Suppressor macrophage treated with lipopolysaccharide for 4 hours (primary cell): ENCODE measurements at regions not wholly inside any gene's neighbourhood (a gene's known extent, or its start where the extent isn't known, plus 50 kb on each side); places are given as distances from the start of the nearest gene placed in this dataset.

Source experiments
- DNase-seq: peaks from one replicate; pipeline ENCODE4 v3.0.0-alpha.2; 2020

- DNase-seq = no peak
These were observed 513.7 kb upstream of the WWC1 start for GRCh38 chr5:167777746-167778145.

- no peak for DNase-seq
These were observed 513.2 kb upstream of the WWC1 start for GRCh38 chr5:167778228-167778627.

DNA sequence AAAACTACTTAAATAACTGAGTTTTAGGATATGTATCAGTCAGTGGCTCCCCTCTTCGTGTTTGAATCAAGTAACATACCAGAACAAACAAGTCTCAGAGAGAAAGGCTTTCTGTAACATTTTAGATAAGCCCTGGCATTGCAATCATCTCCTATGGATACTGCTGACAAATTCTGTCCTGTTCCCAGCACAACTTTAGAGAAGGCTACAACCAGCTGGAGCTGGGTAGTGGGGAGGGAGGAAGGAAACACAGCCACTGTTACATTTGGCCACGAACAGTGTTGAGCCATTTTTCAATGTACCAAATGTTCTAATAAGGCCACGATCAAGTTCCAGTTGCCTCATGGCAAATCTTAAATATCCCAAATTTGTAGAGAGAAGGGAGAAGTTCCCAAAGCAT lies 511.8 kb upstream of the WWC1 start:
- no peak for DNase-seq

GRCh38 chr5:167780177-167780576 lies 511.3 kb upstream of the WWC1 start:
- DNase-seq = no peak

- DNase-seq = peak; percentile 8
These were observed 508.2 kb upstream of the WWC1 start for GRCh38 chr5:167783145-167783817.

DNA sequence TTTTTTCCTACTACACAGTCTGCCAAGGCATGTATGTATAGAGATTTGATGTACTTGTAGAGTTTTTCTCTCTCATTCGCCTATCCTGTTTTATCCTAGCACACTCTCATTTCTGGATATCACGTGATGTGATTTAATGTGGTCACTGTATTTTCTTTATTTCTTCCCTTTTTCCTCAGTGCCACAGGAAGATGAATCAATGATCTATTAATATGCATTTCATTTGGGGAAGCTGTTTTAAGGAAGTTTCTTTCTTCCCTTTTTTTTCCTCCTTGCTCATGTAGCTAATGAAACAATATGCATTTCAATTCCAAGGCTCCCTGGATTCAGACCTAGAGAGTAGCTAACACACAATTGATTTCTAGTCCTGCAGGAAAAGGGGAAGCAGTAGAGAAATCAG lies 506.3 kb upstream of the WWC1 start:
- DNase-seq = peak; percentile 81

GRCh38 chr5:167785901-167786300 lies 505.5 kb upstream of the WWC1 start:
- DNase-seq = peak; percentile 81

GRCh38 chr5:167786871-167787578 lies 504.4 kb upstream of the WWC1 start:
- no peak for DNase-seq

- no peak for DNase-seq
These were observed 501.4 kb upstream of the WWC1 start for GRCh38 chr5:167790045-167790444.

DNA sequence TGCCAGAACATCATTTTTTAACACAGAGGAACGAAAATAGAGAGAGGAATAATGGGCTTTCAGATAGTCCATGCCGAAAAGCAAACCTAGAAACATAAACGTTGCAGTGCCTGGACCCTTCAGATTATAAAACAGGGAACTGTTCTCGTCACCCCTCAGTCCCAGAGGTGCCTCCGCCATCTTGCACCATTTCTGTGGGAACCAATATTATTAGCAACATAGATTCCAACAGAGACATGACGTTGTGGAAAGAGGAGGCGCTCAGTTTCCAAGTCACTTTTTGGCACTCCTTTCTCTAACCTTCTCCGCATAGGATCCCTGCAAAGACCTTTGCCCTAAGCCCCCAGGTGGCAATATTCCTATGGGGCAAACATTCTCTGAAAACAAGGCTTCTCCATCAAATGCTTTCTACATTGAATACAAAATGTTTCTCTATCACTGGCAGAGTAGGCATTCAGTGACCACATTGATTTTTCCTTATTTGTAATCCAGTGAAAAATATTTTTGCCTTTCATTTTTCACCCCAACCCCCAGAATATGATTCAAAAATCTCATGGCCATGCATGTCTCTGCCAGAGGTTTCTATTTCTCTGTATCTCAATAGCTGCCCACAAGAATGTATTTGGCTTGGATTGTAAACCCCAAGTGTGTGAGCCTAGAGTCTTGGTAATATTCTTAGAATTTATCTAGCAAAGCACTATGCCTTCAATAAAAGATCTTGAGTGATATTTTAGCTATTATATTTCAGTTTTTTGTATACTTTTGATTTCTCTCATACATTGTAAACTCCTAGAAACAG lies 500.8 kb upstream of the WWC1 start:
- no peak for DNase-seq

- DNase-seq = no peak
These were observed 498.9 kb upstream of the WWC1 start for GRCh38 chr5:167792514-167792913.

DNA sequence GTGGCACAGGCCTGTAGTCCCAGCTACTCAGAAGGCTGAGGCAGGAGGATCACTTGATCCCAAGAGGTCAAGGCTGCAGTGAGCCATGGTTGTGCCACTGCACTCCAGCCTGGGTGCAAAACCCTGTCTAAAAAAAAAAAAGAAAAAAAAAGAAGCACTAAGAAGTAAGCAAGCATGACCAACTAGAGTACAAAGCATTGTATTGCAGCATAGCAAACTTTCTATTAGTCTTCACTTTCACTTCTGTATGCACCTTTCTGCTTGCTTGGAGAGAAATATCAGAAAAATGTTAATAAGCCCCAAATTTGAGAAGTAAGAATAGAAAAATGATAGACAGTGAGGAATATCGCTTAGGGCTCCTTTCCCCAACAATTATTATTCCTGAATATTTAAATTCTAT lies 497.7 kb upstream of the WWC1 start:
- no peak for DNase-seq

- DNase-seq = no peak
These were observed 497.3 kb upstream of the WWC1 start for GRCh38 chr5:167794121-167794520.

DNA sequence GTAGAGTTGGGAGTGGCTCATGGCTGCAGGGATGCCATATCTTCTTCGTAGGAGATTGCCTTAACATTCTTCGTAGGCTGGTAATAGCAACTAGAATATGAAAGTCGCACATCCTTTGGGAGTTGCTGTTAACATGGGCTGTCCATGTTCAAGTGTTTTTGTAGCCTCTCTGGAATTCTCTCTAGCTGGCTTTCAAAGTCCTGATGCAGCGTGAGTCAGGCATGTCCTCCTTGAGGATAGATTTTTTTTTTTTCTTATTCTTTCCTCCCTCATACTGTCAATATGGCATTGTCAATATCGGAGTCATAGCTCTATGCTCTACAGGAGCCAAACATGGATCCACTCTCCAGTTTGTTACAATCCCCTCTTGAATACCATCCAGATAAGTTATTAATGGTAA lies 494.8 kb upstream of the WWC1 start:
- DNase-seq = no peak

- peak; percentile 70 for DNase-seq
These were observed 493.5 kb upstream of the WWC1 start for GRCh38 chr5:167797933-167798332.

DNA sequence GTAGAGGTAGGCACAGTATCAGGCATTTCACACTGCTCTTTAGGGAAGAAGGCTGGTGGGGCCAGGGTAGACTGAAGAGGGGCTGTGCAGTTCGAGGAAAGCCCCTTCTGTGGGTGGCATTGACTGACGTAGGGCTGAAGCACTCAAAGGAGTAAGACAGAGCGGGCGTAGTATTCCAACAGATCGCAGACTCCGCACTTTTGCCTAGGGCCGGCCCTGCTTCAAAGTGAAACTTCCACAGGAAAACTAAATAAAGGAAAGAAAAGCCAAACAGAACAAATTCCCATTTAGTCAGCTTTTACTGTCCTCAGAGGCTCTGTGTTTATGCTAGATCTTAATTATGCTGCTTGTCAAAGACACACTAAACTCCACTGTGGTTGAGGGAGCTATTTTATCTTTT lies 493.0 kb upstream of the WWC1 start:
- no peak for DNase-seq

GRCh38 chr5:167800427-167800826 lies 491.0 kb upstream of the WWC1 start:
- DNase-seq = no peak

DNA sequence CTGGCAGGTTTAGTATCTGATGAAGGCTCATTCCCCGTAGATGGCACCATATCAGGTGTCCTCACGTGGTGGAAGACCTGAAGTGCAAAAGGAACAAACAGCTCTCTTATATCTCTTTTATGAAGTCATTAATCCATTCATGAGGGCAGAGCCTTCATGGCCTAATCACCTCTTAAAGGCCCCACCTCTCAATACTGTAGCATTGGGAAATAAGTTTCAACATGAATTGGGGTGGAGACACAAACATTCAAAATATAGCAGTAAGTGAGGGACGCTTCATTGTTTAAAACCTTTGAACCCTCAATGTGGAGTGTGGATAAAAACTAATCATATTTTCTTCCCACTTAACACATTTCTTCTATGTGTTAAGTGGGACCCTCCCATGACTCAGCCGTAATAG lies 489.4 kb upstream of the WWC1 start:
- DNase-seq = no peak

GRCh38 chr5:167802755-167803431 lies 488.6 kb upstream of the WWC1 start:
- no peak for DNase-seq

- DNase-seq = no peak
These were observed 486.8 kb upstream of the WWC1 start for GRCh38 chr5:167804512-167805220.

DNA sequence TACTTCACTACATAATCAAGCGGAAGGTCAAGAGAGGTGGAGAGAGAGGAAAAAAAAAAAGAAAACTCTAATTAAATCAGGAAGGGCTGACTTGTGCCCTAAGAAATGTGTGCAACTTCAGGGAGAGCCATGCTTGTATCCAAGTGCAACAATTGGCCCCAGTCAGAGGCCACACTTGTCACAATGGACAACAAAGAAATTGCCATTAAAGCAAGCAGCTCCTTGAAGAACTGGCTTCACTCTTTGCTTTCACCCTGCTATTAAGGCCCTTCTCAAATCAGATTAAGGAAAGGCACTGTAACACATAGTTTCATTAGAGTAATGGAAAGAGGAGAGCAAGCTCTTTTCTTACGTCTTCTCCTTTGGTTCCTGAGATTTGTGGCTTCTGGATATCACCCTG lies 480.9 kb upstream of the WWC1 start:
- no peak for DNase-seq

DNA sequence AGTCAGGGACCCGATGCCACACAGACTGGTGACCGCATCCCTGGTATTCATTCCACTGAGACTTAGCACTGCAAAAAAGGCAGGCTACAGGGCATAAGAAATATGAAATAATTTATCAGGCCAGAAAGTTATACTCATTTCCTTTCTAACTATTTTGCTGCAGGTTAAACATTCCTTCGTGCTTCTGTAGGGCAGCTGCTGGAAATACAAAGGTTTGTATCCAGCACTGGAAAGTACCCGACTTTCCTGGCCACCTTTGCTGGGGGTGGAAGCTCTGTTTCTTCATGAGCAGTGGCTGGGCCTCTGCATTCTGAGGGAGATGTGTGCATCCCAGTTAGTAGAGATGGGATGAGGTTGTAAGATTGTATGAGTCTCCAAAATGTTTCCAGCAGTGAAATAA lies 478.6 kb upstream of the WWC1 start:
- DNase-seq = no peak

DNA sequence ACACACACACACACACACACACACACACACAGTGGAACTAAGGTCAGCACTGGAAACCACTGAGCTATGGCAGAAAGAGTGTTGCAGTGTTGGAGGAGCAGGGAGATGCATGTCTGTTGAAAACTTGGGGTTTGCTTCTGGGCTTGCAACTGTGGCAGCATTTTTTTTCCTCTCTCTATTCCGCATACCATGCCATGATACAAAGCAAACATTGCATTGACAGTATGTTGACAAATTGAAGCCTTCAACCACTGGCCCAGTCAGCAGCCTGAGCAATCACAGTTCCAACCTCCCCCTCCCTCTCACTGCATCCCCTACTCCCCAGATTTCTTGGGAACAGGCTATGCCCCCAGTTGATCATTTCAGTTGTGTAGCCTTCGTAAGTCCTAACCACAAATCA lies 478.1 kb upstream of the WWC1 start:
- no peak for DNase-seq
